HUES64 (cell line): ENCODE measurements at regions not wholly inside any gene's neighbourhood (a gene's known extent, or its start where the extent isn't known, plus 50 kb on each side); places are given as distances from the start of the nearest gene placed in this dataset.

Source experiments
- H3K27ac ChIP-seq: 2 replicates; pipeline ENCODE4 v1.7.0; 2013; ENCODE audit warnings: low read depth, low read length, inconsistent platforms
- H3K27me3 ChIP-seq: 2 replicates; pipeline ENCODE4 v1.6.1; 2013; ENCODE audit warnings: mild to moderate bottlenecking, low read length; ENCODE audit not compliant: insufficient read depth
- H3K36me3 ChIP-seq: 2 replicates; pipeline ENCODE4 v1.6.1; 2013; ENCODE audit warnings: mild to moderate bottlenecking, low read length; ENCODE audit not compliant: insufficient read depth
- H3K4me1 ChIP-seq: 2 replicates; pipeline ENCODE4 v1.6.1; 2013; ENCODE audit warnings: mild to moderate bottlenecking, low read length, moderate library complexity; ENCODE audit not compliant: insufficient read depth
- H3K4me3 ChIP-seq: 2 replicates; pipeline ENCODE4 v1.5.1; 2013; ENCODE audit warnings: mild to moderate bottlenecking, low read length, moderate library complexity
- H3K9ac ChIP-seq: 2 replicates; pipeline ENCODE4 v1.6.1; 2013; ENCODE audit warnings: mild to moderate bottlenecking, low read depth, low read length
- H3K9me3 ChIP-seq: 2 replicates; pipeline ENCODE4 v1.6.1; 2013; ENCODE audit warnings: low read depth, low read length; ENCODE audit not compliant: insufficient read depth
- WGBS: fragments of 150-250, 120-280 bp; methylation state at CpG from one replicate; pipeline ENCODE4 v1.1.7; 2013; ENCODE audit warnings: missing lambda C conversion rate; 5-methylcytosine and 5-hydroxymethylcytosine counted together

GRCh38 chr21:35663856-35664606 lies 396.3 kb downstream of the SETD4 start:
- WGBS = 89% methylated on average over 3 of the region's 4 CpGs
- Histone ChIP-seq H3K27me3 (no peaks in the 10 kb centered on the region), H3K4me3 (no peak overlapping the region)

GRCh38 chr21:35658242-35658641 lies 402.1 kb downstream of the SETD4 start:
- H3K9ac ChIP-seq = no peak overlapping the region
- no peak overlapping the region for H3K4me3 ChIP-seq
- no peaks in the 10 kb centered on the region for H3K36me3 ChIP-seq
- H3K4me1 ChIP-seq = no peaks in the 10 kb centered on the region
- H3K27ac ChIP-seq = no peak overlapping the region
- H3K27me3 ChIP-seq = no peaks in the 10 kb centered on the region
- H3K9me3 ChIP-seq = no peaks in the 10 kb centered on the region
- WGBS = 95% methylated on average over 3 of the region's 3 CpGs

More at GRCh38 chr21:35663856-35664606, 396.3 kb downstream of the SETD4 start:
- no peaks in the 10 kb centered on the region for H3K9me3 ChIP-seq
- H3K4me1 ChIP-seq = no peaks in the 10 kb centered on the region
- no peak overlapping the region for H3K27ac ChIP-seq
- H3K9ac ChIP-seq = no peak overlapping the region
- no peaks in the 10 kb centered on the region for H3K36me3 ChIP-seq

- Histone ChIP-seq H3K9me3 (no peaks in the 10 kb centered on the region), H3K4me3 (no peak overlapping the region), H3K27me3 (no peaks in the 10 kb centered on the region), H3K36me3 (no peaks in the 10 kb centered on the region), H3K27ac (no peak overlapping the region), H3K9ac (no peak overlapping the region), H3K4me1 (peaks cover 4% of the 10 kb centered on the region; the same call in 1 of the 2 replicates)
- 100% methylated on average over 1 of the region's 2 CpGs for WGBS
Observed at GRCh38 chr21:35652872-35653271, 407.5 kb downstream of the SETD4 start.

GRCh38 chr21:35652196-35652595 lies 408.1 kb downstream of the SETD4 start:
- Histone ChIP-seq H3K4me3 (no peak overlapping the region), H3K36me3 (no peaks in the 10 kb centered on the region), H3K9me3 (no peaks in the 10 kb centered on the region), H3K4me1 (peaks cover 4% of the 10 kb centered on the region; the same call in 1 of the 2 replicates), H3K27ac (no peak overlapping the region), H3K9ac (no peak overlapping the region), H3K27me3 (no peaks in the 10 kb centered on the region)
- WGBS = 80% methylated on average over 2 of the region's 2 CpGs

GRCh38 chr21:35651196-35651595 lies 409.1 kb downstream of the SETD4 start:
- H3K36me3 ChIP-seq = no peaks in the 10 kb centered on the region
- H3K9me3 ChIP-seq = no peaks in the 10 kb centered on the region
- H3K27me3 ChIP-seq = no peaks in the 10 kb centered on the region
- H3K4me3 ChIP-seq = no peak overlapping the region
- WGBS = 61% methylated on average over 4 of the region's 4 CpGs
- H3K4me1 ChIP-seq = peaks cover 4% of the 10 kb centered on the region; the same call in 1 of the 2 replicates
- no peak overlapping the region for H3K9ac ChIP-seq
- H3K27ac ChIP-seq = no peak overlapping the region

GRCh38 chr21:35649186-35649585 lies 411.1 kb downstream of the SETD4 start:
- Histone ChIP-seq H3K4me3 (no peak overlapping the region), H3K9me3 (no peaks in the 10 kb centered on the region), H3K4me1 (peaks cover 4% of the 10 kb centered on the region; the same call in 1 of the 2 replicates), H3K9ac (no peak overlapping the region), H3K27me3 (no peaks in the 10 kb centered on the region), H3K27ac (no peak overlapping the region), H3K36me3 (no peaks in the 10 kb centered on the region)
- 45% methylated on average over 4 of the region's 4 CpGs for WGBS

GRCh38 chr21:35648512-35648911 lies 411.8 kb downstream of the SETD4 start:
- Histone ChIP-seq H3K27ac (no peak overlapping the region), H3K4me1 (peaks cover 4% of the 10 kb centered on the region; the same call in 1 of the 2 replicates), H3K4me3 (no peak overlapping the region), H3K27me3 (no peaks in the 10 kb centered on the region), H3K36me3 (no peaks in the 10 kb centered on the region), H3K9ac (no peak overlapping the region), H3K9me3 (no peaks in the 10 kb centered on the region)
- WGBS = 47% methylated on average over 2 of the region's 2 CpGs

GRCh38 chr21:35646606-35647005 lies 413.7 kb downstream of the SETD4 start:
- no peak overlapping the region for H3K4me3 ChIP-seq
- H3K9ac ChIP-seq = no peak overlapping the region
- H3K4me1 ChIP-seq = peaks cover 4% of the 10 kb centered on the region; the same call in 1 of the 2 replicates
- H3K27me3 ChIP-seq = no peaks in the 10 kb centered on the region
- WGBS = 92% methylated on average over 2 of the region's 2 CpGs
- H3K36me3 ChIP-seq = no peaks in the 10 kb centered on the region
- H3K27ac ChIP-seq = no peak overlapping the region
- H3K9me3 ChIP-seq = no peaks in the 10 kb centered on the region

- no peak overlapping the region for H3K4me3 ChIP-seq
- peaks cover 4% of the 10 kb centered on the region; the same call in 1 of the 2 replicates for H3K4me1 ChIP-seq
- no peaks in the 10 kb centered on the region for H3K9me3 ChIP-seq
- no peaks in the 10 kb centered on the region for H3K36me3 ChIP-seq
- H3K27me3 ChIP-seq = no peaks in the 10 kb centered on the region
- 96% methylated on average over 2 of the region's 2 CpGs for WGBS
- H3K27ac ChIP-seq = no peak overlapping the region
- H3K9ac ChIP-seq = no peak overlapping the region
Observed at GRCh38 chr21:35645991-35646390, 414.3 kb downstream of the SETD4 start.

- H3K36me3 ChIP-seq = no peaks in the 10 kb centered on the region
- peaks cover 4% of the 10 kb centered on the region; the same call in 1 of the 2 replicates for H3K4me1 ChIP-seq
- 93% methylated on average over 2 of the region's 2 CpGs for WGBS
- H3K9me3 ChIP-seq = no peaks in the 10 kb centered on the region
- no peak overlapping the region for H3K4me3 ChIP-seq
- H3K27ac ChIP-seq = no peak overlapping the region
- H3K9ac ChIP-seq = no peak overlapping the region
- H3K27me3 ChIP-seq = no peaks in the 10 kb centered on the region
Observed at GRCh38 chr21:35644523-35644922, 415.8 kb downstream of the SETD4 start.

GRCh38 chr21:35643176-35643575 lies 417.1 kb downstream of the SETD4 start:
- no peaks in the 10 kb centered on the region for H3K36me3 ChIP-seq
- 95% methylated on average over 4 of the region's 4 CpGs for WGBS
- no peak overlapping the region for H3K4me3 ChIP-seq
- no peaks in the 10 kb centered on the region for H3K9me3 ChIP-seq
- H3K4me1 ChIP-seq = no peaks in the 10 kb centered on the region
- H3K9ac ChIP-seq = no peak overlapping the region
- no peaks in the 10 kb centered on the region for H3K27me3 ChIP-seq
- no peak overlapping the region for H3K27ac ChIP-seq
